M059J (cell line): ENCODE measurements at regions not wholly inside any gene's neighbourhood (a gene's known extent, or its start where the extent isn't known, plus 50 kb on each side); places are given as distances from the start of the nearest gene placed in this dataset.
"Not testable (repeated sequence)": the region's sequence is repeated elsewhere in the genome, so short reads cannot be mapped to it uniquely, and the experiment has no call there.

Source experiments
- DNase-seq: peaks from one replicate; pipeline ENCODE4 v3.0.0-alpha.2; 2012; ENCODE audit warnings: low read depth

DNA sequence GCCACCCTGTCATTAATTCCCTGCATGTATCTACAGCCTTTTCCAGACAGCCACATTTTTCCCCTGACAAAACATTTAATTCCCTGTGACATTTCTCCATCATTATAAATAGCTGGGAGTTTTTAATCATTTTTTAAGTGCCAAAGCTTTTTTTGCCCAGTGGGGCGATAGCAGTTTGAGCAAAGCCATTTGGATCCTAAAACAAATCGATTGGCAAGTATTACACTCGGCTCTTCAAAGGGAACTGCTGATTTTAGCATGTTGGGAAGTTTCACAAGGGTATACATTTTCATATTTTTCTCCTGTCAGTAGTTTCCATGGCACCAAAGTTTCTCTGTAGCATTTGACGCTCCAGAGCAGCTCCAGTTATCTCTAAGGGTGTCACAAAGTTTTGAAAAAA, 210.8 kb downstream of the HIPK3 start:
- DNase-seq = no peak

DNA sequence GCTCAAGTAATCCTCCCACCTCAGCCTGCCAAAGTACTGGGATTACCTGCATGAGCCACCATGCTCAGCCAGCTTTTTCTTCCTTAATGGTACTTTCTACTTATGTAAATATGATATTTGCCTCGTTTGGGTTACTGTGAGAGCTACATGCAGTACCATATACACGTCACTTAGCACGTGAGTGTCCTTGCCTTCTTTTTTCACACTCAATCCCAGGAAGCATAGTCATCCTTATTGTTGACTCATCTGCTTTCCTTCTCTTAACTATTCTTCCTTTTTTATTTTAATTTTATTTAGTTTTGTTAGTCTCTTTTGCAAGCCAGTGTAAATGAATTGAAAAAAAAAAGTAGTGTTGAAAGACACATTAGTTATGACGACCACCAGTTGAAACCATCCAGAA, 205.9 kb downstream of the HIPK3 start:
- peak; percentile 55 for DNase-seq

DNA sequence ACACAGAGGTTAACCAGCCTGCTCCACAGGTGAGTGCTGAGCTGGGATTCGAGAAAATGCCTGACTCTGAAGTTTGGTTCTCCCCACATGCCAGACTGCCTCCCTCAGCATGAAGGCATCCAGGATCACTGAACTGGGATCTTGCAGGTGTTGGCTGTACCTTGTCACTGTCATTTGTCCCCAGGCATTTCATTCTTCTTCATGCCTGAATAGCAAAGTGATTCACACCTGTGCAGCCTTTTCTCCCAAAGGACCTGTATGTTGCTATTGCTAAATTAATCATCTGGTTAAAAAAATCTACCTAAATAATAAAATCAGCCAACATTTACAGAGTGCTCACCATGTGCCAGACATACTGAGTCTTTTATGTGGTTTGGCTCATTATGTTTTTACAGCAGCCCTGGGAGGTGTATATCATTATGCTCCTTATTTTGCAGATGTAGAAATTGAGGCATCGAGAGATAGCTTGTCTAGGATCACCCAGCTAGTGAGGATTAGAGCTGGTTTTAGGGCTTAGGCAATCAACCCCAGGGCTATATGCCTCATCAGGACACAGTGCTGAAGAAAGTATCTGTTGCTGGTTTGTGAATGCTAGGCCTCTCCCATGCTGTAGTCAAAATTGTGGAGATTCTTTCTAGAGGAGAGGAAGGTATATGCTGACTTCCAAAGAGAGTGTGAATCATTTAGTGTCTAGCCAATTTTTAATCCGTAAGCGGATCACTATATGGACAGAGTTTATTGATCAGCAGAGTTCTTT, 204.4 kb downstream of the HIPK3 start:
- DNase-seq = peak; percentile 49

DNA sequence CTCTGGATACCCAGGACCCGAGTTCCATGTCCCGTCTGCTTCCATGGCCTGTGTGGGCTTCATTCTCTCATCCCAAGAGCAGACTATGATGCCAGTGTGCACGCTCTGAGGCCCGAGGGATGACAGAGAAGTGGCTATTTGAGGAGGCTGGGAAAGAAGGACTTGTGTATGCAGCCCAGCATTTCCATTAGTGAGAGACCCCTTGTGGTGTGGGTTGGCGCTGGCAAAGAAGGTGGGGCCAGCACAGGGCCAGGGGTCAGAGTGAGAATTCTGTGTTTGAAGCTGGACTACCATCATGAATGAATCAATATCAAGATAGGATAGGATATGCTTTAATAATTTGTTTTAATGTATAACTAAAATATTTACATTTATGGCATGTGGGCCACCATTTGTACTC, 200.8 kb downstream of the HIPK3 start:
- DNase-seq = no peak

DNA sequence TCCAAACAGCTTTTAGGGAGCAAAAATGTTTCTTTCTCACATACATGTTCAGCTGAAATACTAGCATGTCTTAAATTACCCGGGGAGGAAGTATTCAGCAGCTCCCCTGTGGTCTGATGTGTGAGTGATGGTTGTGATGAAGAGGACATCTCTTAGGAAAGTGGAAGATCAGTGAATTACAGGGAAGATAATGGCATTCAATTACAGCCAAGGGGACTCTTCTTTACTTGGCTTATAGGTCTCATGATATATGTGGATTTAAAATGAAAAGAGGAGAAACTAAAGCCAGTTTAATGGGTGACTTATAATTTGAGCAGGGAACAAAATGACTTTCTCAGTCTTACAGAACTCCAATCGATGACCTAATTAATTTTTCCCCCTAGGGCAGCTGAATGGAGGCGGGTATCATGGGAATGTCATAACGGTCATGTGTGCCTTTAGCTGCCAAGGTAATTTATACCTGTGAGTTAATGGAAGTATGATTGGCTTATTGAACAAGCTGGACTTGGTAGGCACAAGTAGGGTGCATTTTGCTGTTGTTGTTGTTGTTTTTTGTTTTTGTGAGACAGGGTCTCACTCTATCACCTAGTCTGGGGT, 198.8 kb downstream of the HIPK3 start:
- no peak for DNase-seq

DNA sequence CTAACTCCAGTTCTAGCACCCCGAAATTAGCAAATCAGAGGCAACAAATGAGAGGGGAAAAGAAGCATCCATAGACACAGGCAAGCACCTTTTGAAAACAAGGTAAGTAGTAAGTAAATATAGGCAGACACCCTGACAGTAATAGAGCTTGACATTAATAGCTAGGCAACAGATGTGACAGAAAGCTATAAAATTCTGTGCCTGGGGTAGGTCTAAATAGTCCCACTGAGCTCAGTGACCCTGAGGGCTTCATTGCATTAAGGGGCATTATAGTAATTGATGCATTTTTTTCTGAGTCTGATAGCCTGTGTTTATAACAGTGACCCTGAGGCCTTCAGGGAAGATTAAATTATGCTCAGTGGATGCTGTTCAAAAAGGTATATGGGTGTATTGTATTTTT, 197.1 kb downstream of the HIPK3 start:
- no peak for DNase-seq

DNA sequence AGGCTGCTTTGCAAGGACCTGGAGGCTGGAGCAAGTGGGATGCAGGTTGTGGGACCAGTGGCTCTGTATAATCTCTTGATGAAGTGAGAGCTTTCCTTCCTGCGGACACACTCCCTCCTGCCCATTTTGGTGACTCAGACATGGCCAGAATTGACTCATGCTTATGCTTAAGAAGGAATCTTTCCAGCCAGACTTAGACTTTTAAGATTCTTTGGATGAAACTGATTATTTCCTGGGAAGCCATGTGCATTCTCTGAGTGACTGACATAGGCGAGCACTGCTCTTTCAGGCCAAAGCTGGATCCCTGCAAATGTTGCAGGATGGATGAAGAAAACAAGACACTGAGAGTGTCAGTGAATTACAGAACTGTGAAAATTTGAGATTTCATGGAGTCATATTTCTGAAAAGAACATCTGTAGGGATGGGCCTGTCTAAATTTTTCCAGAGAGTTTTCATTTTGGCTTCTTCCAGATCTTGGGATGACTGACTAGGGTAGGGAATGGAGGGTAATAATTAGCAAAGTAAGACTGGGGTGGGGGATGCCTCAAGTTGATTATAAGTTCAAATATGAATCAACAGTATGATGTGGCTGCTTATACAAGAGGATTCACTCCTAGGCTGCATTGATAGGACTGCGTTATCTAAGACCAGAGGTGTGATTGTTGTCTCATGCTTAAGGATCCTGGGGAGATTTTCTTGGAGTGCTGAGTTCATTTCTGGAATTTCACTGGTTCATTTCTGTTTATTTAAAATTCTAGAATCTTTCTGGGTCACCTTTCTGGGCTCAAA, 195.8 kb downstream of the HIPK3 start:
- DNase-seq = peak; percentile 92

DNA sequence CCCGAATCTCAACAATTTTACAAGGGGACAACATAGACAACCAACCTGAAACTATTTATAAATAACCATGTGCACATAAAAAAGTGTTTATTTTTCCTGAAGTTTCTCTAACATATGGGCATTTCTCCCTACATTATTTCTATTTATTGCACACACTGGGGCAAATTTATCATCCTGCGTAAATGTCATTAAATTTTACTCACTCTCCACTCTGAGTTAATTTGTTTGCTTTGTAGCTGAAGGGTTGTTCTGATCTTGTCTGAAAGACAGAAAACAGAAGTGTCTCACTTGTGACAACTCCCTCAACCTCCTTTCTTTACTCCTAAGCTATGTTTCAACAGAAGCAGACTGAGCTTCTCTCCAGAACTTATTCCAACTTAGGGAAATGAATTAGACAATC, 194.2 kb downstream of the HIPK3 start:
- DNase-seq = no peak

DNA sequence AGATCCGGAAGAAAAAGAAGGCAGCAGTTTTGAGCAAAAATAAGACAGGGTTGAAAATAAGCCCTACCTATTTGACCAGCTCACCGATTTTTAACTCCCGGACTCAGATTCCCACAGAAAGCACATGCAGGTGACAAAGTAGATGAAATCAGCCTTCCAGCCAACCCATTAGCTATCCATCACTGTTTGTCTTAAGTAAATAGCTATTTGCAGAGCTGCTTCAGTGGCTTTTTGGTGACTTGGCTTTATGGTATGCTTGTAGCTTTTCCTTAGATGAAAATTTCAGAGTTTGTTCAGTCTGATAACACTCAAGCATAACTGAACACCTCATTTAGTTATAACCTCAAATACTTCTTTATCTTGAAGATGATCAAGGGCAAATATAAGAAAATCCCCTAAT, 192.6 kb downstream of the HIPK3 start:
- peak; percentile 80 for DNase-seq

DNA sequence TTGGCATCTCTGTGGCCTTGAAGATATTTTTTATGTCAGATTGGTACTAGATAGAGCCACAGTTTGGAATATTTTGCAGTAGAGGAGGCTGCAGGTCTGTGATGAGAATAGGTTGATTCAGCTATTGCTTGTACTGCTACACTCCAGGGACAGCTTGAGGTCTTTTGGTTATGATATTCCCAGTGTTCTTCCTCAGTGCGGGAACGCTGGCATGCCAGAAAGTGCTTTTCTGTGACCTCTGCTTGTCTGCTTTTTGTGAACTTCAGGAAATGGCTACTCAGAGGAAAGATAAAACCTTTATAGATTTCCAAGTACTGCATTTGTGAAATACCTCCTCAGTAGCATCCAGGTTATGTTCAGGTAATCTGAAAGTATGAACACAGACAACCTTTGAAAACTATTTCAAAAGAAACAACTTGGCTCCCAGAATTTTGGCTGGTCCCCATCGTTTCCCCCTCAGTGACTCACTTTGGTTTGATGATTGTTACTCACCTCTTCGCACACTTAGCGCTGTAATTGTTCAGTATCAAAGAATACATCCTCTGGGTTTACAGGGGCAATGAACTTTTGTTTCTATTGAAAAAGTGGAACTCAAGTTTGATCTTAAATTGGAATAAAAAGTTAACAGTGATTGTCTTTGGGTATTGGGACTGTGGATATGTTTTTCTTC, 191.4 kb downstream of the HIPK3 start:
- DNase-seq = peak; percentile 72

DNA sequence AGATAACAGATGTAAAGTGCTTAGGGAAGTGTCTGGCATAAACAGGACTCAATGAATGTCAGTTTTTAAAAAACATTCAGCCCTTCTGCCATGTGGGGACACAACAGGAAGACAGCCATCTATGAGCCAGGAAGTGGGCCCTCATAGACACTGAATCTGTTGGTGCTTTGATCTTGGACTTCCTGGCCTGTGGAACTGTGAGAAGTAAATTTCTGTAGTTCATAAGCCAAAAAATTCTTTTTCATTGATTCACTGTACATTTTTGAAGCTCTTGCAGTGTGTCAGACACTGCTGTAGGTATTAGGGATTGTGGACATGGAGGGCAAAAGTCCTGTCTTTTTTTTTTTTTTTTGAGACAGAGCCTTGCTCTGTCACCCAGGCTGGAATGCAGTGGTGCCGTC, 188.6 kb downstream of the HIPK3 start:
- peak; percentile 74 for DNase-seq

DNA sequence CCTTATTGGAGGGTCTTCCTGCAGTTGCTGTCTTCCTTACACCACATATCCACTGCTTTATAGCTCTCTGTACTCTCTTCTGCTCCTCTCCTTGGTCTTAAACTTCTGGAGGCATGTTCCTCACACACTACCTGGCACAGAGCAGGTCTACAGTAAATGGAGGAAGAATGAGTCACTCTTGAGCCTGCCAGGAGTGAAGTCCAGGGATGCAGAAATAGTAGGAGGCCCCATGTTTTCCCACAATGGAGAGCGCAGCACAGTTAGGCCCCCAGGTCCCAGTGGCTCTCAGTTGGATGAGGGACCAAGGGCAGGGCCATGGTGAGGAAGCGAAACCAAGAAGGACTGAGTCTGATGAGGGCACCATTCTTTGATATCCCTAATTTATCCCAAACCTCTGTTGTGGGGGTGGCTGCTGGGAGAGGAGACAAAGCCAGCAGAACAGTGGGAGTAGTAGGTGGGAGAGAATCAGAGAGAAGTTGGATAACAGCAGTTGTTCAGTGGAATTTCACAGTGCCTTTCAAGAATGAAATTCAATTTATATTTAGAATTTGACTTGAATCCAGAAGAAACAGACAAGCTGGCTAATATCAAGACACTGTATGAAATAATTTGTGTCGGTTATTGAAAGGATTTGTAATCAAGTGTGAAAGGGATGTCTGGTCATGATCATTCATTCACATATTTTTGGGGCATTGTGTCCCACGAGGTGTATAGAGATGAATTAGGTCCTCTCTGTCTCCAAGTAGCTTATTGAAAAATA, 187.8 kb downstream of the HIPK3 start:
- DNase-seq = peak; percentile 64

DNA sequence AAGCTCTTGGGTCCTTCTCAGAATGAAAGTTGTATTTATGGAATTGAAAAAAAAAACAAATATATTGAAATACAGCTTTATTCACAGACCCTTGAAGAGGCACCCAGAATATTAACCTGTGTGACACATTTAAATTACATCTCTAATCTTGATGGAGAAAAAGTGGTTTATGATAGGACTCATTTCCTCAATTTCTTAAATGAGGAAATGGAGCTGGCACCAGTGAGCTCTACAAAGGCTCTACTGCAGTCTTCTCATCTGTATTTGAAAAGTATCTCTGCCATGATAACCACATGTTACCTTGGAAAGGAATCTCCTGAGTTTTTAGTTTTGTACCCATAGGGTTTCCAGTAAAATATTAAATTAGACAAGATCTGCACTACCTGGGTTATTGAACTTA, 186.5 kb downstream of the HIPK3 start:
- DNase-seq = no peak

DNA sequence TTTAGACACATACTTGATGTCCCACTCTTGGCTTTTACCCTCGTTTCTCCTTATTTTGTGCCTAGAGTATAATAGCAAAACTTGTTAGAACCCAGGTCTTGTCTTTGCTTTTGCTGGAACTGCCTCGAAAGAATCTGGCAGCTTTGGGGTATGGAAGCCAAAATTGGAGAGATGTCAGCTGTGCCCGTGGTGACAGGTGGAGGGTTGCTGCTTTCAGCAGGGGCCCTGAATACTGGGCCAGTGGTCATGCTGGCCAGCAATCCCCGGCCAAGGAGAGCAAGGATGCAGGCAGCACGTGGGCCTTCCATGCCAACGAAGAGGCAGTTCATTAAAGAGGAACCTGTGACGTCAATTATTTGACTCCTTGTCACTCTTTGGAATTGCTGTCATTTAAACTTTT, 181.1 kb downstream of the HIPK3 start:
- no peak for DNase-seq

DNA sequence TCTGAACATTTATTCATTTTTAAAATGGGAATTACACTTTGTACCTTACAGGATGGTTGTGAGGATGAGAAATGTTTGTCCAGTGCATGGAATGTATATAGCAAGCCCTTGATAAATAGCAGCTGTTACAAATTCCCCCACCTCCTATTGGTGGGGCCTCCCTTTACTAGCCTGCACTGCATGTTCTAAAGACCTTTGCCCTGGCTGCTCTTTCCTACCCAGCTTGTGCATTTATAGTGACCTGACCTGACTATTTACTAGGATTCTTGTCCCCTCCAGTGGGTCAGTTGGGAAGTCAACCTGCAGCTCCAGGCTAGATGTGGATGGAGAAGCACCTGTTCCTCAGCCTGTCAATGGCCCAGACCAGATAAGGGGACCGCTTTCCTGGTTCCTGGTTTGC, 180.3 kb downstream of the HIPK3 start:
- no peak for DNase-seq

DNA sequence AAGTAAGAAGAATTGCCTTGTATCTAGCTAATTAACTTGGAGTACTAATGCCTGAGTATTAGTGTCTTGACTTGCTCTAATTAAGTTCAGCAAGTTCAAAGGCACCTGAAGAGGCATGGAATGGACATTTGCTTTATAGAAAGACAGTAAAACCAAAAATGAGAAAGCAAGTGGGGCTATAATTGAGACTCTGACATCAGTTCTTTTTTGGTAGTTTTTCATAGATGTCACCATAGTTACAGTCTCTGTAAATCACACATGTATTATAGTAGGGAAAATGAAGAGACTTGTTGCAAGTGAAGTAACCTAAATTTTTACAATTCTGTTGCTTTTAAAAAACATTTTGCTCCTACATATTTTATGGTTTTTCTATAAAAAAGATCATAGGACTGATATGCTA, 178.0 kb downstream of the HIPK3 start:
- no peak for DNase-seq

DNA sequence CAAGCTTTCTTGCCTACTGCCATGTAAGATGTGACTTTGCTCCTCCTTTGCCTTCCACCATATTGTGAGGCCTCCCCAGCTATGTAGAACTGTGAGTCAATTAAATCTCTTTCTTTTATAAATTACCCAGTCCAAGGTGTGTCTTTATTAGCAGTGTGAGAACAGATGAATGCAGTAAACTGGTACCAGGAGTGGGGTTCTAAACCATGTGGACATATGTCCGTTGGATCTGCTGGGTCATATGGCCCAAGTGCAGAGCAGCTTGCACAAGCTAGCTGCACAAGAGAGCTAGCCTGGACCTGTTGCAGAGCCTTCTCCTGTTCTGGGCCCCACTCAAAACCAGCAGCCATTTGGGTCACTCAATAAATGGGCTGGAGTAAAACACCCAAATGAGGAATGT, 177.1 kb downstream of the HIPK3 start:
- no peak for DNase-seq

DNA sequence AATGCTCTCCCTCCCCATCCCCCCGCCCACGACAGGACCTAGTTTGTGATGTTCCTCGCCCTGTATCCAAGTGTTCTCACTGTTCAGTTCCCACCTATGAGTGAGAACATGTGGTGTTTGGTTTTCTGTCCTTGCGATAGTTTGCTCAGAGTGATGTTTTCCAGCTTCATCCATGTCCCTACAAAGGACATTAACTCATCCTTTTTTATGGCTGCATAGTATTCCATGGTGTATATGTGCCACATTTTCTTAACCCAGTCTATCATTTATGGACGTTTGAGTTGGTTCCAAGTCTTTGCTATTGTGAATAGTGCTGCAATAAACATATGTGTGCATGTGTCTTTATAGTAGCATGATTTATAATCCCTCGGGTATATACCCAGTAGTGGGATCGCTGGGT, 171.3 kb downstream of the HIPK3 start:
- DNase-seq = not testable (repeated sequence)

DNA sequence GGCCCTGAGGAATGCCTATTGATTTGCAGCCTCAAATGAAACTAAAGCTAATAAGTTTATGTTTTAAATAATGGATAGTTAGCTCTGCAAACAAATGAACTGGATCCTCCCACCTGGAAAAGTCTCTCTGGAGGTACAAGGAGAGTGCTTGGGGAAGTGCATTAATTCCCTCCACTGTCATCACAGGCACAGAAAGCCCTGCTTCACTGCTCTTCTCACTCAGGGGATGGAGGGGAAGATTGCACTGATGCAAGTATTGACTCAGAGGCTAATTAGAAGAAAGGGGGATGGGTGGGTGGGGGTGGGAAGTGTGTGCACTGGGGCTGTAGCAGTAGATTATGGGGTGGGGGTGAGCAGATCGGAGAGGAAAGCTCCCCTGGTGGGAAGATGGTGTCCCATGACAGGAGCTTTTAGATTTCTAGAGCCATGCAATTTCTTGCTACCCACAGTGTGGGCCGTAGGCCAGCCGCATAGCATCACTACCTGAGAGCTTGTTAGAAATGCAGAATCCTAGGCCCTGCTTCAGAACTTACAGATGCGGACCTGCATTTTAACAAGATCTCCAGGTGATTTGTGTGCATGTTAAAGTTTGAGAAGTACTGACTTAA, 163.9 kb downstream of the HIPK3 start:
- DNase-seq = no peak

DNA sequence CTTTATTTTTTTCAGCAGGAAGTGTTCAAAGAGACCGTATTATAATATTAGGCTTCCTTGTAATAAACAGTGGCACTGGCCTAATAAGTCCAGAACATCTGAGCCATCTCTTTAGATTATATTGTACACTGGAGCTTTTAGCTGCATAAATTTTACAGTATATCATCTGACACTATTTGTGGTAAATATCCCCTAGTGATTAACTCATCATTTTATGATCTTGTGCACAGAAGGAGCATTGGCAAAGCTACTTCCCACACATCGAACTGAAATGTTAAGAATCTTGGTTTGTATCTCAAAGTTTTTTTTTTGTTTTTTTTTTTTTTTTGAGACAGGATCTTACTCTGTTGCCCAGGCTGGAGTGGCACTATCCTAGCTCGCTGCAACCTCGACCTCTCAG, 162.7 kb downstream of the HIPK3 start:
- DNase-seq = no peak

DNA sequence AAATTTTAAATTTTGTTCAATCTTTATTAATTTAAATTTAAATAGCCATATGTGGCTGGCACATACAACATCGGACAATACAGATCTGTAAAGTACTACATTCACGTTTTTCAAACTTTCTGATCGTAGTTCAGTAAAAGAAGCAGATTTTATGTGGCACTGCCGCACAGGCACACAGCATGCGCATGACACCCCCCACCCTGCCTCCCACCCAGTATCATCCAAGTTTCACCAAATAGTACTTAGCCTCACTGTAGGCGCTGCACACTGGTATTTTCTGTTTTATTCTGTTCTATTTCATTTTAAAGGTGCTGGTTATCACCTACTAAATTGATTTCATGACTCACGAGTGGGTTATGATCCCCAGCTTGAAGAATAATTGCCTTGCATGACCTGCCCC, 159.9 kb downstream of the HIPK3 start:
- DNase-seq = no peak
